NCI-H1417 (cell line): ENCODE measurements at regions not wholly inside any gene's neighbourhood (a gene's known extent, or its start where the extent isn't known, plus 50 kb on each side); places are given as distances from the start of the nearest gene placed in this dataset.

Source experiments
- DNase-seq, 3 experiments: peaks; one replicate each; lab custom pipeline; 2025; lab: John Stamatoyannopoulos, UW

- no peak for DNase-seq
Observed at GRCh38 chr7:118696879-118697278, 472.4 kb downstream of the ANKRD7 start.

- DNase-seq, result no peak
Observed at GRCh38 chr7:118699222-118699621, 474.7 kb downstream of the ANKRD7 start.

DNA sequence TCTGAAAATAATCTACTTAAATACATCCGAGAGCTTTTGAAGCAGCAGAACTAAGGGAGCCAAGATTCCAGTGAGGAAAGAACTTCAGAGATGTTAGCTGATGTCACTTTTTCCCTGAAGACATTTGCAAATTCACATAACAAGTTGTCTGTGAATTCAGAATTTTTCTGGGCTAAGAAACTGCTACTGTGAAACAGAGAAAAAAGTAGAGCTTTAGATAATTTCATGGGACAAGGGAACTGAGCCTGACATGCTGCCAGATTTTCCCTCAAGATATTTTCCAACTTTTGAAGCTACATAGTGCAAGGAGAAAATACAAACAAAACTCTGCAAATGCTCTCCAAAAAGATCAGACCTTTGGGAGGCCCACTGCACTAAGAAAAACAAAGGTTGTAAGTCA, 484.2 kb downstream of the ANKRD7 start:
- DNase-seq, result no peak

DNA sequence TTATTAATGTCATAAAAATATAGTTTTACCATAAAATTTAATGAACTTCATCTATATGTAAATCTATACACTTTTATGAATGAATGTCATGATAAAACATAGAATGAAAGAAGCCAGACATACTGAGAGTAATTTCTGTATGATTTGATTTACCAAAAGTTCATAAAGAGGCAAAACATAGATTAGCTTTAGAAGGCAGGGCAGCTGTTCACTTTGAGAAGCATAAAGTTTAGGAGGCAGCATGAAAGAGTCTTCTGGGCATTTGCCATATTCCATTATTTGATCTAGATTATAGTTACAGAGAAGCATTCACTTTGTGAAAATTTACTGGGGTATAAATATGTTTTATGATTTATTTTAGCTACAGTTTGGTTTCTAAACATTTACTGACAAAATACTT, 487.2 kb downstream of the ANKRD7 start:
- no peak for DNase-seq

- DNase-seq, result no peak
Observed at GRCh38 chr7:118713039-118713438, 488.5 kb downstream of the ANKRD7 start.

DNA sequence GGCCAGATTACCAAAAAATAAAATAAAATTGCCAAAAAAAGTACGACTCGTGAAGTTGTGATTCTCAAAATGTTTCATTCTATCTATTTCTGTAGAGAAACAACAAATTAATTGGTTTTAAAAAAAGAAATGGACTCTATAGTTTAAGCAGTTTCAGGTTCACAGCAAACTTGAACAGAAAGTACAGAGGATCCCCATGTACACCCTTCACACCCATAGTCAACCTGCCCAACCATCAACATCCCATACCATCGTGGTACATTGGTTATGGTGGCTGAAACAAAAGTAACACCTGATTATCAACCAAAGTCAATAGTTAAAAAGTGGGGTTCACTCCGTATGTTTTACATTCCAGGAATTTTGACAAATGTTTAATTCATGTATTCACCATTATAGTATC, 496.1 kb downstream of the ANKRD7 start:
- DNase-seq, result no peak

DNA sequence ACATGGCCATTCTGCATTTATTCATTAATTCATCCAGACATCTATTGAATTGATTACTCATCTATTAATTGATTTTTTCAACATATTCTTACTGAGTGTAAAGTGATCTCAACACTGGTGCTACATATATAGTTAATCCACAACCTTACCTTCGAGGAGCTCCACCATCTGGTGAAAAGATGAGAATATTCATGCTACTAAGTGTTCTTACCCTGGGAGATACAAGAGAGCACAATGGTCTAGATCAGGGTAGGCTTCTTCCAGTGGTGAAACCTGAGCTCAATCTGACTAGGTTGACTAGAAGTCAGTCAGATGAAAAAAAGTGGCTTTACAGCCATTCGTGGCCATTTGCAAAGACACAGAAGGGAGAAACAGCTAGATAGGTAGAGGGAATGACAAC, 507.4 kb downstream of the ANKRD7 start:
- DNase-seq, result peak in 1 of 3 experiments; percentile 21

- DNase-seq, result no peak
Observed at GRCh38 chr7:118734541-118734940, 510.0 kb downstream of the ANKRD7 start.

- no peak for DNase-seq
Observed at GRCh38 chr7:118735441-118735840, 510.9 kb downstream of the ANKRD7 start.

DNA sequence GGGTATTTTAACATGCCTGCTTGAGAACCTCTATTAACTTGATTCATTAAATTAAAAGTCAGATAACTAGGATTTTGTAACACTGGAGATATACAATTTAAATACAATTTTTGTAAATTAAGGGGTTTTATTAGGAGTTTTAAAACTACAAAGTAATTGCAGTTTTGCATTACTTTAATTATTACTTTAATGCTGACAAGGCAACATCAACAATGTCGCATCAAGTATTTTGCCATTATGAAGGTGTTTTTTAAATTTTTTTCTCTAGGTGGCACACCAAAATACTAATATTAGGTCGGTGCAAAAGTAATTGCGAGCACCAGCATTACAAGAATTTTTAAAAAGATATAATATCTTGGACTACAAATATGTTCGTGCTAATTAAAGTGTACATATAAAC, 513.4 kb downstream of the ANKRD7 start:
- DNase-seq, result no peak

GRCh38 chr7:118745927-118746326, 521.4 kb downstream of the ANKRD7 start:
- DNase-seq, result no peak

- no peak for DNase-seq
Observed at GRCh38 chr7:118747473-118747872, 523.0 kb downstream of the ANKRD7 start.

- DNase-seq, result no peak
Observed at GRCh38 chr7:118753479-118753878, 529.0 kb downstream of the ANKRD7 start.

DNA sequence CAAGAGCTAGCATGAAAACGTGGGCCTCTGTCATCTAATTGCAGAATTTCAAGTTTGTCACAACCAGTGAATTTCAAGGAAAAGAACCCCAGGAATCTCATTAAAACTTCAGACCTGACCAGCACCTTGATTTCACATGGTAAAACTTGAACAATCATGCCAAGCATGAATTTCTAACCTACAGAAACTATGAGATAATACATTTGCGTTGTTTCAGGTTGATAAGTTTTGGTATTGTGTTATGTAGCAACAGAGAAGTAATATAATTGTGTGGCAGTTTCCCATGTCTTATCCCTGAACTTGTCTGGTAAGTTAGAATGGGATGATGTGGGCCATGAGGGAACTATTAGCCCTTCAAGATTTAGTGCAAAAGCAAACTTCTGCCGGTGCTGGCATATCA, 530.1 kb downstream of the ANKRD7 start:
- DNase-seq, result no peak

- DNase-seq, result no peak
Observed at GRCh38 chr7:118755067-118755625, 530.6 kb downstream of the ANKRD7 start.

DNA sequence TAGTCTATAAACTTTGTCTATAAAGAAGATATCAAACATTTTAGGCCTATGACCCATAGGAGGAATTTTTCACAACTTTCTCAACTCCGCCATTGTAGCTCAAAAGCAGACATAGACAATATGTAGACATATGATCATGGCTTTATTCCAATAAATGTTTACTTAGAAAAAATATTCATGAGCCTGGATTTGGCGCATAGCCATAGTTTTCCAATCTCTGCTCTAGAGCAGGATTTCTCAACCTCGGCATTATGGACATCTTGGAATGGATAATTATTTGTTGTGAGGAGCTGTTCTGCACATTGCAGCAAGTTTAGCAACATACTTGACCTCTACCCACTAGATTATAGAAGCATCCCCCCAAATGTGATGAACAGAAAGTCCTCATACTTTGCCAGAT, 532.6 kb downstream of the ANKRD7 start:
- no peak for DNase-seq

GRCh38 chr7:118758582-118758981, 534.1 kb downstream of the ANKRD7 start:
- DNase-seq, result no peak

- DNase-seq, result no peak
Observed at GRCh38 chr7:118759921-118760320, 535.4 kb downstream of the ANKRD7 start.

DNA sequence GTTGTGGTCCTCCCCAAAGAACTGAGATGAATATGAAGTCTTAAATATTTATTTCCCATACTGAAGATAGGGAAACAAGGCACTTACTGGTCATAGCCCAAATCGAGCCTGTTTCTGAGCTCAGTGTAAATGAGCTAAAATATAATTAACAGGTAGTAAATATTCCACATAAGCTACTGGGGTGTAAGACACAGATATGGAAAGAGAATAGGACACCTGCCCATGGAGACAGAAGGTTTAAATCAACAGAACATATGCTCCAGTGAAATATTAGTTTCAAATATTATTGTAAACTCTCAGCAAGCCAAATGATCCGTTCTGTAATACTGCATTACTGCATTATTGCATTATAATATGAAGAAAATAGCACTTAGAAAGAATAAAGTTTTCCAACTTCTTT, 537.9 kb downstream of the ANKRD7 start:
- DNase-seq, result peak in 1 of 3 experiments; percentile 57

GRCh38 chr7:118764221-118764620, 539.7 kb downstream of the ANKRD7 start:
- DNase-seq, result no peak

DNA sequence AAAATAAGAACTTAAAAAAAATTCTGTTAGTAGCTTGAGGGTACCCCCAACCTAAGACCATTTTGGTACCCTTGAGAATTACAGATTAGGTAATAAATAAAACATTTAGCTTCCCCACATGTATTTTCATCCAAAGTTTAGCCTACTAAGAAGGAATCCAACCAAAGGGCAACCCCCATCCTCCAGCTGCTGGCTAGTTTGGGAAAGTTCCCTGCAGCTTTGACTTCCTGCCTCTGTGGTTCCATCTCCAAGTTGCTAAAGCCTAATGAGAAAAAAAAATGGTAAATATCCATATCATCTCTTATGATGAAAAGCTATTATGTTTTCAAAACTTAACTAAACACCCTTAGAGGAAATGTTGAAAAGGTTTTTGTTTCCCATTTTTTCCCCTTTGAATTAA, 547.2 kb downstream of the ANKRD7 start:
- DNase-seq, result no peak

DNA sequence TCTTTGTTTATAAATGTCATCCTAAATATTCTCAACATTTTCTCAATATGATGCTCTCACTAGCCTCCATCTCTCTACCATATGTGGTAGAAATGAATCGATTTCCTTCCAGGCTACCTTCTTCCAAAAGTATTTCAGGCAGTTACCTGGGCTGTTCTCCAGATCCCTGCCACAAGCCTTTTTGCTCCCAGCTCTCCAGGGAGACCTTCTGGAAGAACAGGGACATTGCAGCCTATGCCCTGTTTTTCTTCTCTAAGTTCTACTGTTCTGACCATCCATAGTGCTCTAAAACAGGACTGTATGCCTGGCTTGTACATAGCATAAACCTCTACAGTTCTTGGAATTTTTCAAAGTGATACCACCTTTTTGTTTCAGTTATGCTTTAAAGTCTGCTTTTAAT, 552.8 kb downstream of the ANKRD7 start:
- DNase-seq, result no peak

GRCh38 chr7:118792682-118793081, 568.2 kb downstream of the ANKRD7 start:
- DNase-seq, result no peak

DNA sequence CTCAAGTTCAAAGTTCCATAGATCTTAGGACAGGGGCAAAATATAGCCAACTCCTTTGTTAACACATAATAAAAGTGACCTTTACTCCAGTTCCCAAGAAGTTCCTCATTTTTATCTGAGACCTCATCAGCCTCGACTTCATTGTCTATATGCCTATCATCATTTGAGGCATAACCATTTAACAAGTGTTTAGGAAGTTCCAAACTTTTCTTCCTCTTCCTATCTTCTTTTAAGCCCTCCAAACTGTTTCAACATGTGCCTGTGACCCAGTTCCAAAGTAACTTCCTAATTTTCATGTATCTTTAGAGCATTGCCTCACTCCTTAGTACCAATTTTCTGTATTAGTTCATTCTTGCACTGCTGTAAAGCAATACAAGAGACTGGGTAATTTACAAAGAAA, 569.1 kb downstream of the ANKRD7 start:
- DNase-seq, result no peak

GRCh38 chr7:118794419-118794818, 569.9 kb downstream of the ANKRD7 start:
- no peak for DNase-seq
